HT1080 (cell line): ENCODE measurements at regions not wholly inside any gene's neighbourhood (a gene's known extent, or its start where the extent isn't known, plus 50 kb on each side); places are given as distances from the start of the nearest gene placed in this dataset.
A peak's percentile ranks its signal among the peaks of the same experiment; 100 is the strongest.

Experiments
- DNase-seq: peaks from one replicate; pipeline ENCODE4 v3.0.0-alpha.2; 2015; ENCODE audit warnings: low read depth

DNA sequence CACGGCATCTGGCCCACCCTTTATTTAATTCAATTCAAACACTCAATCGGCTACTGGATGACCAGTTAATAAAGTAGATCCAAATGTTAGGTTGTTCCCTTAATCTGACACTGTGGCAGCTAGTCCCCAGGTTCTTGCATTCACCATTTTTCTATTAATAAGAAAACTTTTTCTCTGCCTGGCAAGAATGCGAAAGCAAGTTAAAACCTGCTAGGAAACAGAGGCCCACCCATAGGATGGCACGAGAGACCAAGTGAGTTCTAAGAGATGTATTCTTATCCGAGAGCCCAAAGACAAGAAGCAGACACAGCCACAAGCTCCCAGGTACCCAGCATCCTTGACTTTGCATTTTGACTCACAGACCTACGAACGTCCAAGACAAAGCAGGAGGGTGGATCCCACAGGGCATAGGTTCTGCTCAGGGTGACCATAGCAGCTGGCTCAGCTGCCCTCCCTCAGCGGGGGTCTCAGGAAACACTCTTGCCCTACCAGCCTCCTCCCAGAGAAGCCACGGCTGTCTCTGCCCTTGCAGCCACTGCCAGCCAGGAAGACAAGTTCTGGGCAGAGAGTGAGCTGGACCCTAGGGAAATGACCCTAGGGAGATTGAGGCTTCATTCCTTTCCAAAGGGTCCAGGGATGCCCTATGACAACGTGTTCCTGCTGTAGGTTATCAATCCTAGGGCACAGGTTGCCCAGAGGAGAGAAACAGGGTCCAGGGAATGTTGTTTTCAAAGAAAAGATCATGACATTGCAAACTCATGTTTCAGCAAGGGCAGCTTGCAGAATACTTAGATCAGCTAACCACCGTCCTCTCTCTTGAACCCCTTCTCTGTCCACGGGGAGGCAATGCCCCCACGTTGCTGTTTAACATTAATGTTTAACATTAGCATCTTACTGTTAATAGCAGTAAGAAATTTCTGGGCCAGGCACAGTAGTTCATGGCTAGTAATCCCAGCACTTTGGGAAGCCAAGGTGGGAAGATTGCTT is 147.2 kb upstream of the ZNF507 start:
- DNase-seq, result no peak

DNA sequence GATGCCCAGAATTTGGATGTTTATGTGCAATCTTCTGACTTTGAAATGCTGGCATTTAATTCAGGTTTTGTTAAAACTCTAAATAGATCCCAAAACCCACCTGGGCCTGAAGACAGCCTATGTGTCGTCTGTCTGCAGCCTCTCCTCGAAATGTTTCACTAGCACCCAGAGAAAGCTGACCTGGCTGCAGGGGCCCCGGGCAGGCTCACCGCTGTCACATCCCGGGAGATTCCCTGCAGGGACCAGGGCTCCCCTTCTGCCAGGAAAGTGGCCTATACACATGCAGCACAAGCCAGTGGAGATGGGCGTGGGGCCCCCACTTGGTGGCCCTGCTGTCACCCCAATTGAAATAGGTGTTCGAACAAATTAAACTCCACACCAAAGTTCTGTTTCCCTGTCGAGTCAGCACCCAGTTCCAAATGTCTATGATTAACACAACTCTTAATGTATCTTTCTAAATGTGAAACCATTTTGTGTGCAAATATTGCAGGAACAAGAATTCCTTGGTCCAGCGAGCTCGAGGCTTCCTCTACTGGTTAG is 145.8 kb upstream of the ZNF507 start:
- no peak for DNase-seq

DNA sequence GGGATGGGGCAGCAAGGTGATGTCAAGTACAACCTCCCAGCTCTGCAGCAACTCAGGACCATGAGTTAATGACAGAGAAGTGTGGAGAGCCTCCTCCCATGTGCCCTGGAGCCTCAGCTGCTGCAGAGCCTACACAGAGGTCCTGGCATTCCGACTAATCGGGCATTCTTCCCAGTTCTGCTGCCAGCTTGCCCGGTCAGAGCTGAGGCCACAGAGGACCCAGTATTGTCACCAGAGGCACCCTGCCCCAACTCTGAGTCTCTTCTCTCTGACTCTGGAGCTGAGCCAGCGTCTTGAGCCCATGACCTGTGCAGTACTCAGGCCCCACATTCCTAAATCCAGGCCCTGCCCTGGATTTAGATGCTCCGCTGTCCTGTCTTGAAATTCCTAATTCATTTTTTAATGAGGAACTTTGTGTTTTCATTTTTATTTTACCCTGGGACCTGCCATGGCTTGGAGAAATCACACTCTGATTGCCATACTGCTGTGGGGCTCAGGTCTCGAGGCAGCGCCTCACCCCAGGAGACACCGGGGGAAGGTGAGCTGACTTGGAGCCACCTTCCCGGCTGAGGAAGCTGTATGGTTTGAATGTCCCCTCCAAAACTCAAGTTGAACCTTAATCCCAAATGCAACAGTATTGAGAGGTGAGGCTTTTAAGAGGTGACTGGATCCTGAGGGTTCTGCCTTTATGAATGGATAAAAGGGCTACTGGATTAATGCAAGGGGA is 144.9 kb upstream of the ZNF507 start:
- no peak for DNase-seq

DNA sequence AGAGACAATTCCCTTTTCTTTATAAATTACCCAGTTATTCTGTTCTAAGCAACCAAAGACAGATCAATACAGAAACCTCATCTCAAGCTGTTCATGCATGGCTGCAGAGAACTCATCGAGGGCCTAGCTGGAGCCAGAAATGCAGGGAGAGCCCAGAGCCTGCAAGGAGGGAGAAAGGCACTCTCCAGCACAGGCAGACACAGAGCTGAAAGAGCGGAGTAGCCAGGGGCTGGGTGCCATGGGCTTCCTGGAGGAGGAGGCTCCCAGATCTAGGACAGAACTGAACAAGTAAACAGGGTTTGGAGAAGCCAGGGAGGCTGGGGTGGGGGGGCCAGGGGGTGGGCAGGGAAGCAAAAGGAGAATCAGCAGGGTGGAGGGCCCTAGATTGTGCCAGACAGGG is 144.2 kb upstream of the ZNF507 start:
- DNase-seq, result no peak

DNA sequence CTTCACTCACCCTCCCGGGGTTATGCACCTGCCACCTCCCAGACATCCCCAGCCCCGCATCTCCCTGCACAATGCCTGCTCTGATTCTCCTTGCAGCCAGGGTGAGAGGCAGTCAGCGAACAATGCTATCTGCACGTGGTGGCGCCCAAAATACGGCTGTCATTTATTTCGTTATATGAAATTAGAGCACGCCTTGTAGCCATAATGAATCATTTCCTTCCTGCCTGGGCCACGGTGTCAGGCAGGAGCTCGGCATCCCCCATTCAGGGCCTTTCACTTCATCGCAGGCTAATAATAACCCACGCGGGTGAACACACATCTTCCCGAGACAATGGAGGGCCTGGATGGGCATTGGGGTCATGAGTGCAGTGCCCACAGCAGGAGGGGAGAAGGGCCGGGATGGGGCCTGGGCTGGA is 143.8 kb upstream of the ZNF507 start:
- peak; percentile 76 for DNase-seq

DNA sequence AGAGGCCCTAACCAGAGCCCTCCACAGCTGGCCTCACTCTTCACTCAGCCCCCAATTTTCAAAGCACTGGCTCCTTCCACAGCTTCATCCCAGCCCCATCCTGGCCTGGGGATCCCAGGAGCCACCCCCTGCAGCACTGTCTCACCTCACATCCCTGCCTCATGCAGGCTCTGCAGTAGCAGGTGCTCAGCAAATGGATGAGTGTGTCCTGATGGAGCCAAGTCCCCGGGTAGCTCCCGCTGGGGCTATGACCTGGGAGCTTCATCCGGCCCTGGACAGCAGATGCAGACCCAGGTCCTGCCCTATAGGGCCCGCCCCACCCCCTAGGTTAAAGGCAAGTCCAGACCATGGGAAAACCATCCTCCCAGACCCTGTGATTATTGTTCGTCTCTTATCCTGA is 143.2 kb upstream of the ZNF507 start:
- no peak for DNase-seq

DNA sequence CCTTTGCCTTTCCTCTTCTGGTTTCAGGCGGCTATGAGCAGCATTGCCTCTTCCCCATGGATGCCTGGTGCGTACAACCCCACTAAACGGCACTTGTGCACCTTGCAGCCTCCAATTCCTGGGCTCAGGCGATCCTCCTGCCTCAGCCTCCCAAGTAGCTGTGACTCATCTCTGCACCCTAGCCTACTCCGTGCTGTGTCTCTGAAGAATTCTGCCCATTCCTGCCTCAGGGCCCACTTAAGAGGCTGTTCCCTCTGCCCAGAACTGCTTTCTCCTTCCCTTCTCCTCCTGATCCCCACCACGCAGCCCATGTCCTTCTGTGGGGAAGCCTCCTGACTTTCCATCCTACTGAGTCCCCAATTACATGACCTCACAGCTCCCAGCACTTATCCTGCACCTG is 142.2 kb upstream of the ZNF507 start:
- no peak for DNase-seq

DNA sequence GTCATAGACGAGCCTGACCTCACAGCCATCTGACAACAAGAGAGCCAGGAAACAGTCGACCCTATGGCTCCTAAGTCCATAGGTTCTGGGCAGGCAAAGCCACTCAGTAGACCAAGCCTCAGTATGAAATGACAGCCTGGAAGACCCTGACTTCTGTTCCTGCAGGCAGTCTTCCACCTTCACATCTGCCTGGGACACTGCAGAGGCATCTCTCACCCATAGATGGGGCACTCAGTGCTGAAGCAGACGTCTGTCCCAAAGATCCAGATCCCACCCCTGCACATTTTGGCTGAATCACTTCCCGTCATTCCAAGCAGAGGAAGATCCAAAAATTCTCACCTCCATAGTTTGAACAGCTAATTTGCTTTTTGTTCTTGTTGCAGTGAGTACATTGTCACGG is 139.3 kb upstream of the ZNF507 start:
- DNase-seq, result peak; percentile 9

DNA sequence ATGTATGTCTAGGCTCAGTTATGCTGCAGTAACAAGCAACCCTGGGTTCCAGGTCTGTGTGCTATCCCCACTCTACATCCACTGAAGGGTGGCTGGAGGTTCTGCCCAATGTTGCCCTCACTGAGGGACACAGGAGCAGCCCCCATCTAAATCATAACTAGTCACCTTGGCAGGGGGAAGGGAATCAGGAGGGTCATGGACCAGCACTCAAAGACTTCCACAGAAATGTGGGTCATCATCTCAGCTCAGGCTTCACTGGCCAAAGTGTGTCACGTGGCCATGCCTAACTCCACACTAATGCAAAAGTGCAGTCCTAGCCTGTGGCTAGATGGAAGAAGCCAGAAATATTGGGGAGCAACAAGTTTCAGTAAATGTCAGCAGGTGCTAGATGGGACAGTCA is 137.3 kb upstream of the ZNF507 start:
- no peak for DNase-seq

DNA sequence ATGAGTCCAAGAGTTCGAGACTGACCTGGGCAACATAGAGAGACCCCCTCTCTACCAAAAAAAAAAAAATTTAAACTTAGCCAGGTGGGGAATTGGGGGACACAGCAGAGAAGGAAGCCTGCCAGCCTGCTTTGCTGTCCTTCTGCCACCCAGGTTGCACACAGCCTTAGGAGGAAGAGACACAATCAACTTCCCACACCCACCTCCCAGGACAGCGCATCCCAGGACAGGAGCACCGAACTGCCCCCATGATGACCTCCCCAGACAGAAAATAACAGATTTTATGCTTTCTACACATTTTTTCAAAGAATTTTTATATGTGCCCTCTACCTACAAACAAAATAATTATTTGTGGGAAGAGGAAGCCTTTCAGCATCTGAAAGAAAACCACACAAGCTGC is 126.0 kb upstream of the ZNF507 start:
- DNase-seq, result no peak

DNA sequence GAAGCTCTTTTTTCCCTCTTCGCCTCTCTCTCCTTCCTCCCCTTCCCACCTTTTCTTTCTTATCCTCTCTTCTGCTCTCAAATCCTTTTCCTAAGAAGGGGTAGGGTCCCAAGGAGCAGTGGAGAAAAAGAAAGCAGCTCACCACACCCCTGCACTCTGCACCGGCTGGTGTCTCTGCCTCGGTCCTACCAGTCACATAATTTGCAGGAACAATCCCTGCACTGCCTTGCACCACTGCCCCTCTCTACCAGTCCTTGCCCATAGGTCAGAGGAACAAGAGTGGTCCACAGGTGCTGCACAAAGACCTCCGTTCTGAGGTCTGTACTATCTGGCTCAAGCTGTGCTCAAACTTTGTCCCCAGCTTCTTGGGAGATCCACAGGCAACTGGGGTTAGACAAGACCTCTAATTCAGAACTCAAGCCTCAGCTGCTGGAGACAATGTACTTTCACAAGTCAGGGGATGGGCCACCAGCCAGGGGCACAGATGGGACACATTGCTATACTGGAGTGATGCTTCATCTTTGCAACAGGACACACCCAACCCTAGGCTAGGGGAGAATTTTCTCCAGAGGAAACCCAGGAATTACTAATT is 125.4 kb upstream of the ZNF507 start:
- DNase-seq, result no peak

DNA sequence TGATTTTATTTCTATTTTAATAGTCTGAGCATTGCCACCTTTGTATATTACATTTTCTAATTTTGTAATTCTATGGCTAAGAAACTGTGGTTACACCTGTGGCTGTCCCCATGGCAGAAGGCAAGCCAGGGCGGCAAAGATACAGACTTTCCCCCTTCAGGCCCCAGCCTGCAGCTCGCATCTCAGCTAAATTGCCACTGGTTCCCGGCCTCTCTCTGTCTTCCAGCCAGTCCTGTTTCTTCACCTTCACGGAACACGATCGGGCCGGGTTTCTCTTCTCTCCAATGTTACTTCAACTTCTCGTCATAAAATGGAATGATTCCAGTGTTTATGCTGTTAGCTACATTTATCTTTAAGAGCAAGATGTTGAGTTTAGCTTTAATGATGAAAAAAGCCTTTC is 124.5 kb upstream of the ZNF507 start:
- DNase-seq, result no peak

DNA sequence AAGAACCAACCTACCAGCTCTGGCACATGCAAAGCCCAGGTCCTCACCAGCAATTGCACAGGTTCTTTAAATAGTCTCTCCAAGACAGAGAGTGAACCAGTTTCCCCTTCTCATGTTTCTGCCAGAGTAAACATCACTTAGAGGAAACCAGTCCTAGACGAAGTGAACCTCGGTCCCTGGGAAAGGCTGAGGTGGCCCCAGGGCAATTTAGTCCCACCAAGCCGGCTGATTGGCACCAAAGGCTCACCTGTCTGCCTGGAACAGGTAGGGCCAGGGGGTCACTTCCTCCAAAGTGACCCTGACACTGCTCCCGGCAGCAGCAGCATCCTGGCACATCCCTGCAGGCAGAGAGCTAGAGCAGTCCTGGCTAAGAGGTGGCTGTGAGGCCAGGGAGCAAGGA is 122.9 kb upstream of the ZNF507 start:
- DNase-seq, result no peak

DNA sequence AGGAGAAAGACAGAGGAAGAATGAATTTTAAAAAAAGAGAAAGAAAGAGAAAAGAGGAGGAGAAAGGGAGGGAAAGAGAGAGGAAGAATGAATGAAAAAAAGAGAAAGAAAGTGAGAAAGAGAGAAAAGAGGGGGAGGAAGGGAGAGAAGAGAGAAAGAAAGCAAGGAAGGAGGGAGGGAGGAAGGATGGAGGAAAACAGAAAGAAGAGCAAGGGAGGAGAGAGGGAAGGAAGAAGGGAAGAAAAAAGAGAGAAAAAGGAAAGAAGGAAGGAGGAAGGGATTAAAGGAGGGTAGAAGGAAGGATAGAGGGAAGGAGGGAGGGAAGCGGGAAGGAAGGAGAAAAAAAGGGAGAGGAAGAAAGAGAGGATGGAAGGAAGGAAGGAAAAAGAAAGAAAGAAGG is 122.3 kb upstream of the ZNF507 start:
- DNase-seq, result no peak

DNA sequence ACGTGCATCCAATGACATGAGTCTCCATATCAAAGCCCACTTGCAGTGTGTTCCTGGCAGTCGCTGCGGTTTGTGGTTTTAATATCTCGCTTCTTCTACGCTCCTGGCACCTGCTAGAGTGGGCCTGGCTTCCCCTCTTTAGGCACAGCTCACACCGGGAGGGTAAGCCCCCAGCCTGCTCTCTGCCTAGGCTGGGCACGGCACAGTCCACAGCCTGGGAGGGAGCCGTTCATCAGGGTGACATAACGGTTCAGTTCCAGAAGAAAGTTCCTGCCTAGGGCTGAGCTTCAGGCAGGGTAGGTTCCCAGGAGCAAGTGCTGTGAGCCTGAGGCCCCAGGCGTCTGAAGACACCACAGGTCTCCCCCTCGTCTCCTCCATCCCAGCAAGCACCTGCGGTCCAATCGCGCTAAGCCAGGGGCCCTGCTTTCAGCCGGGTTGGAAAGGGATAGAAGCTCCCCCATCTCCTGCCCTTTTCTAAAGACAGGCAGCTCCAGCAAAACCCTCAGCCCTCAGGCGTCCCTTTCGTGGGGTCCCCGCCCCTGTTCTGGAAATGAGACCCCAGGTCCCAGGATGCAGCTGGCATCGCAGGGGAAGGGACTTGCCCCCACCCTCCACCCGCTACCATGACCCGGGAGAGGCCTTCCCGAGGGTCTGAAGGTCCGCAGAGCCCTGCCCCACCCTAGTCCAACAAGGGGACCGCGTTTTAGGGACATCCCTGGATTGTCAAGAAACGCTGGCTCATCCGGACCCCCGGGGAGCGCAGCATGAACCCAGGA is 121.6 kb upstream of the ZNF507 start:
- DNase-seq, result no peak

DNA sequence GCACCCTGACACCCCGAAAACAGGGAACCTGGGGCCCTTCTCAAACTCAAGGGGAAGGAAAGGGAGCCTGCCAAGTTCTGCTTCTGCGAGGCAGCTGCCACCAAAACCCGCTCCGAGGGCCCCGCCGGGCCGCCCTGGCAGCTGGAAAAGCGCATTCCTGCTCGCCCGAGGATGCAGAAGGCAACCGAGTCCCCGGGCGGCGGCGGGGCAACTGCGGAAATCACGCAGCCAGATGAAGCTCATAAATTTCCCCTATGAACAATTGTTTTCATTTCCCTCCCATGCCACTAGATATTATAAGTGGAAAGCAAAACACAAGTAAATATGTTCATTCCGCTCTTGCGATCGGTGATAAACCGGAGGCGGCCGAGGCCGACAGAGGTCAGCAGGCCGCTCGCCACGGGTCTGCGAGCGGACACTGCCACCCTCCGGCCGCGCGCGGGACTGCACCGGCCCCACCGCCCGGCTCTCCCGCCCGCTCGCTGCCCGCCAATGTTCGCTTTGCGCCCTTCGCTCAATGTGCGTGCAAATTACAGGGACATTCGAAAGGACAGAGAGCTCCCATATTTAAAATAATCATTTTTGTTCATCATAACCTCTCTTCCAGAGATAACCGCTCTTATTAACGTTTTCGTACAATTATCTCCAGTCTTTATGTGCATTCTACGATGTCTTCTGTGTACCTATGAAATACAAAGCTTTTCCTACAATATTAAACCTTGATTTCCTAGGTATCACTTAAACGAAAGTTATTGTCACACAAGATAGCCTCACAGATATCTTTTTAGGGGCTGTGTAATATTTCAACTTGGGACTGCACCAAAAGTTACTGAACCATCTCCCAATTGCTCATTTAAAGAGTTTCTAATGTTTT is 120.8 kb upstream of the ZNF507 start:
- DNase-seq, result peak; percentile 36

DNA sequence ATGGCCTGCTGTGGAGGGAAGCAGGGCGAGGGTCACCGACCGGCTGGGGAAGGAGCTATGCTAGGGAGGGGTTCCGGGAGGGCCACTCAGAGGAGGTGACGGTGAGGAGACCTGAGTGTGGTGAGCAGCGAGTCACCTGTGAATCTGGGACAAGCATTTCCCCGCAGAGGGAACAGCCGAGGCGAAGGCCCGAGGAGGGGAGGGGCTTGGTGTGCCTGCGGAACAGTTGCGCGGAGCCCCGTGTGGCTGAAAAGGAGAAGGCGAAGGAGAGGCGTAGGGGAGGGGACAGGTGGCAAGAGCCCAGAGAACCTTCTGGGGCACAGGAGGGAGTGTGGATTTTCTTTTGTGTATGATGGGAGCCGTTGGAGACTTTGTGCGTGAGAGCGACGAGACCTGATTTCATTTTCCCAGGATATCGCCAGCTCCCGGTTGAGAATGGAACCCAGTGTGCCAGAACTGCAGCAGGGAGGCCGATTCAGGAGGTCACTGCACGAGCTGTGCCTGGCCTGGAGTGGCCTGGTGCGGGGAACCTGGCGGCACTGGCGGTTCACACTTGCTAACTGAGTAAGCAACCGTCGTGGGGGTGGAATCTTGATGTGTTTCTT is 117.7 kb upstream of the ZNF507 start:
- no peak for DNase-seq

DNA sequence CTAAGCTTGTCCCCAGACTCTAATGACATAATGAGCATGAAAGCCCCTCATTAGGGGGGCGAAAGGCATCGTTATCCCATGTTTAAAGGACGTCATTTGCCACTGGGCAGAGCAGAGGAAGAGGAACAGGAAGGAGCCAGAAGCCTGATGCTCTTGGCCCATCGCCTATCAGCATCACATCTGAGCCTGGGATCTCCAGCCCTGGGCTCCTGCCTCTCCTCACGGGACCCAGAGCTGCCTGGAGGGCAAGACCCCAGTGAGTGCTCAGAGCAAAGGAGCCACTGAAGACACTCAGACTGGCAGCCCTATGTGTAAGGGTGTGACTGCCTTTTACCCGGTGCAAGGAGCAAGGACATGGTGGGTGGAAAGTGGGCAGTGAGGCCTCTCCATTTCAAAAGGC is 115.0 kb upstream of the ZNF507 start:
- DNase-seq, result no peak

DNA sequence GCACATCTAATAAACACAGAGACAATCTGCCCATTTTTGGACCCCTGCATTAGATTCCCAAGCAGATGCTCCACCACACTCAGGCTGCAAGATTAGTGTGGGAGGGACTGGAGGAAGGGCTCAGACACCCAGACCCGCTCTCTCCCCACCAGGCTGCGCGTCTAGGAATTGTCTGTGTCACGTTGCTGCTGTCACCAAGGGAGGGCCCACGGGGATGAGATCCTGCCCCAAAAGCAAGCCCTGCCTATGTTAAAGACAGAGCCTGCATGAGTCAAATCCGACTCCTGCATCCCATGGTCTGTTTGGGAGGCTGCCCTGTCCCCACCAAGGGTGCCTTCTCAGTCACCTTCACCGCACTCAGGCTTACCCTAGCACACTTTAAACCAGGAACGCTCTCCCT is 114.4 kb upstream of the ZNF507 start:
- no peak for DNase-seq

DNA sequence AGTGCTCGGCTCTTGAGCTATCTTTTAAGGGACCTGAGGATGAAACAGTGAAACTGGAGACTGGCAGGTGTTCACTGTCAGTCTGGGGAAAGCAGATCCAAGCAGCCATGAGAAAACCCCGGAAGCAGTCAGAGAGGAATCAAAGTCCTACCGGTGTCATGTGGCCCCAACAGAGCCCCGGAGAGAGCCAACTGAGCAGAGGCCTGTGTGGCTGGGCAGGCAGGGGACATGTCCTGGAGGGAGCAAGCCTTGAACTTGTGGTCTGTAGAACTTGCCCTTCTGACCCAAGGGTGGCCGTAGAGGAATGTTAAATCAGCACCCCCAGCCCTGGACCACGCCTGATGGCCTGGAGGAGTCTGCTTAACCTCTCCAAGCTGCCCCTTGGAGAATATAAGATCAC is 113.7 kb upstream of the ZNF507 start:
- no peak for DNase-seq
